SK-N-SH treated with all-trans-retinoic acid at 6 μM for 48 hours (cell line): ENCODE measurements at regions not wholly inside any gene's neighbourhood (a gene's known extent, or its start where the extent isn't known, plus 50 kb on each side); places are given as distances from the start of the nearest gene placed in this dataset.

Experiments
- ATAC-seq: fragments of 200-7000 bp; cut with Tn5 transposase; 3 replicates; pipeline ENCODE4 v1.9.1; 2020; ENCODE audit warnings: mild to moderate bottlenecking, moderate library complexity
- ARNTL ChIP-seq: fragments of 450-650 bp; formaldehyde crosslinking; IDR thresholded peaks from 2 replicates; pipeline ENCODE4 v1.5.0; 2020; ENCODE audit warnings: low read depth, mild to moderate bottlenecking, moderate library complexity, borderline replicate concordance
- BACH2 ChIP-seq: fragments of 250-450 bp; sonication (Bioruptor Pico); IDR thresholded peaks from 2 replicates; pipeline ENCODE4 v1.9.0; 2021; ENCODE audit warnings: mild to moderate bottlenecking, borderline replicate concordance
- CSDC2 ChIP-seq: fragments of 250-450 bp; sonication (Bioruptor Pico); IDR thresholded peaks from 2 replicates; pipeline ENCODE4 v1.5.0; 2020; ENCODE audit warnings: mild to moderate bottlenecking, moderate library complexity
- CSRNP3 ChIP-seq: fragments of 250-450 bp; sonication (Bioruptor Pico); IDR thresholded peaks from 2 replicates; pipeline ENCODE4 v1.5.1; 2021; ENCODE audit warnings: mild to moderate bottlenecking, moderate library complexity
- ESRRG ChIP-seq: fragments of 250-450 bp; sonication (Bioruptor Pico); IDR thresholded peaks from 2 replicates; pipeline ENCODE4 v1.6.1; 2021; ENCODE audit warnings: mild to moderate bottlenecking
- GLIS3 ChIP-seq: fragments of 250-450 bp; sonication (Bioruptor Pico); IDR thresholded peaks from 2 replicates; pipeline ENCODE4 v1.5.0; 2020; ENCODE audit warnings: mild to moderate bottlenecking, moderate library complexity
- ISL1 ChIP-seq: fragments of 250-450 bp; sonication (Bioruptor Pico); IDR thresholded peaks from 2 replicates; pipeline ENCODE4 v2.1.2; 2022; ENCODE audit warnings: mild to moderate bottlenecking, moderate library complexity
- OSR1 ChIP-seq: fragments of 250-450 bp; sonication (Bioruptor Pico); IDR thresholded peaks from 2 replicates; pipeline ENCODE4 v1.8.0; 2022; ENCODE audit warnings: moderate library complexity, mild to moderate bottlenecking, inconsistent platforms
- PATZ1 ChIP-seq: fragments of 250-450 bp; sonication (Bioruptor Pico); IDR thresholded peaks from 2 replicates; pipeline ENCODE4 v1.8.0; 2020; ENCODE audit warnings: mild to moderate bottlenecking, moderate library complexity, borderline replicate concordance
- PPARA ChIP-seq: fragments of 250-450 bp; sonication (Bioruptor Pico); IDR thresholded peaks from 2 replicates; pipeline ENCODE4 v1.5.0; 2020; ENCODE audit warnings: mild to moderate bottlenecking, borderline replicate concordance
- RARB ChIP-seq: fragments of 250-450 bp; sonication (Bioruptor Pico); IDR thresholded peaks from 2 replicates; pipeline ENCODE4 v1.8.0; 2021; ENCODE audit warnings: mild to moderate bottlenecking, moderate library complexity
- SNAI2 ChIP-seq: fragments of 250-450 bp; sonication (Bioruptor Pico); IDR thresholded peaks from 2 replicates; pipeline ENCODE4 v1.5.0; 2020; ENCODE audit warnings: mild to moderate bottlenecking, moderate library complexity
- TCF4 ChIP-seq: fragments of 250-450 bp; sonication (Bioruptor Pico); IDR thresholded peaks from 2 replicates; pipeline ENCODE4 v1.8.0; 2021; ENCODE audit warnings: mild to moderate bottlenecking, moderate library complexity, borderline replicate concordance
- TOX ChIP-seq: fragments of 250-450 bp; sonication (Bioruptor Pico); IDR thresholded peaks from 2 replicates; pipeline ENCODE4 v1.8.0; 2021; ENCODE audit warnings: mild to moderate bottlenecking, moderate library complexity, borderline replicate concordance
- TSHZ2 ChIP-seq: fragments of 250-450 bp; sonication (Bioruptor Pico); IDR thresholded peaks from 2 replicates; pipeline ENCODE4 v1.5.0; 2020; ENCODE audit warnings: mild to moderate bottlenecking, moderate library complexity
- ZC3H10 ChIP-seq: fragments of 250-450 bp; sonication (Bioruptor Pico); IDR thresholded peaks from 2 replicates; pipeline ENCODE4 v1.5.1; 2021; ENCODE audit warnings: mild to moderate bottlenecking, moderate library complexity
- ZFP3 ChIP-seq: fragments of 250-450 bp; sonication (Bioruptor Pico); IDR thresholded peaks from 2 replicates; pipeline ENCODE4 v1.5.0; 2020; ENCODE audit warnings: mild to moderate bottlenecking, moderate library complexity
- ZFP30 ChIP-seq: fragments of 450-650 bp; formaldehyde crosslinking; IDR thresholded peaks from 2 replicates; pipeline ENCODE4 v1.5.0; 2022; ENCODE audit warnings: mild to moderate bottlenecking, moderate library complexity
- ZNF565 ChIP-seq: fragments of 450-650 bp; formaldehyde crosslinking; conservative IDR thresholded peaks from 2 replicates; pipeline ENCODE4 v1.5.0; 2020; ENCODE audit warnings: low read depth, mild to moderate bottlenecking, moderate library complexity
- ZNF70 ChIP-seq: fragments of 450-650 bp; formaldehyde crosslinking; IDR thresholded peaks from 2 replicates; pipeline ENCODE4 v1.5.0; 2020; ENCODE audit warnings: mild to moderate bottlenecking, moderate library complexity
- ZNF8 ChIP-seq: fragments of 450-650 bp; formaldehyde crosslinking; IDR thresholded peaks from 2 replicates; pipeline ENCODE4 v1.5.0; 2020; ENCODE audit warnings: mild to moderate bottlenecking, moderate library complexity
- TF ChIP-seq, protein P1 (sequence below): fragments of 250-450 bp; sonication (Bioruptor Pico); IDR thresholded peaks from 2 replicates; pipeline ENCODE4 v1.5.1; 2020; ENCODE audit warnings: low read depth, mild to moderate bottlenecking, moderate library complexity
- TF ChIP-seq, protein P2 (sequence below): fragments of 250-450 bp; sonication (Bioruptor Pico); IDR thresholded peaks from 2 replicates; pipeline ENCODE4 v1.8.0; 2021; ENCODE audit warnings: low read depth, mild to moderate bottlenecking, moderate library complexity, borderline replicate concordance

DNA sequence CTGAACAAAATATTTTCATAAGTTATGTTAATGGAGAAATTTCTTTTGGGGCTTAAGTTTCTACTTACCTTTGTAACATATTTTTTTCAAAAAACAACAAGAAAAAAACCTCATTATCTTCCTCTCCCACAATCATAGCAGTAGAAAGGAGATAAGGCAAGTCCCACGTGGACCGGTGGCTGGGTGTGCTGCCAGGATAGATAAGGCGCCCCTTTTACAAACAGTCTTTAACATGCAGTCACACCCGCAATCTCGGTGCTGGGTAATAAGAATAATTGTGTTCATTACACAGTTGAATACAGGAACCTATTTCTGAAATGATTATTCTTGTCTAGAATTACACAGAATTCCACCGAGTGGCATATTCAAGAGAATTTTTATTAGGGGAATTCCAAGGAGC lies 1202.3 kb downstream of the UQCRFS1 start:
- no peak for ATAC-seq

GRCh38 chr19:28009696-28010095 lies 1203.3 kb downstream of the UQCRFS1 start:
- no peak for ATAC-seq
- TF ChIP-seq ZFP30 (CRISPR knock-in tag) (no peak), OSR1 (no peak), CSDC2 (no peak), RARB (CRISPR knock-in tag) (no peak), ZNF565 (CRISPR knock-in tag) (no peak), CSRNP3 (no peak)
- TF ChIP-seq, all 23 proteins: peak for 0

More for the DNA sequence above, 1202.3 kb downstream of the UQCRFS1 start:
- TF ChIP-seq RARB (CRISPR knock-in tag): no peak
- TF ChIP-seq ZNF70 (CRISPR knock-in tag): no peak
- TF ChIP-seq GLIS3: no peak
- no peak for TF ChIP-seq ISL1
- no peak for TF ChIP-seq ZNF565 (CRISPR knock-in tag)
- no peak for TF ChIP-seq ARNTL (CRISPR knock-in tag)
- TF ChIP-seq SNAI2 (CRISPR knock-in tag): no peak
- TF ChIP-seq OSR1: no peak
- no peak for TF ChIP-seq TSHZ2
- TF ChIP-seq, protein P1, sequence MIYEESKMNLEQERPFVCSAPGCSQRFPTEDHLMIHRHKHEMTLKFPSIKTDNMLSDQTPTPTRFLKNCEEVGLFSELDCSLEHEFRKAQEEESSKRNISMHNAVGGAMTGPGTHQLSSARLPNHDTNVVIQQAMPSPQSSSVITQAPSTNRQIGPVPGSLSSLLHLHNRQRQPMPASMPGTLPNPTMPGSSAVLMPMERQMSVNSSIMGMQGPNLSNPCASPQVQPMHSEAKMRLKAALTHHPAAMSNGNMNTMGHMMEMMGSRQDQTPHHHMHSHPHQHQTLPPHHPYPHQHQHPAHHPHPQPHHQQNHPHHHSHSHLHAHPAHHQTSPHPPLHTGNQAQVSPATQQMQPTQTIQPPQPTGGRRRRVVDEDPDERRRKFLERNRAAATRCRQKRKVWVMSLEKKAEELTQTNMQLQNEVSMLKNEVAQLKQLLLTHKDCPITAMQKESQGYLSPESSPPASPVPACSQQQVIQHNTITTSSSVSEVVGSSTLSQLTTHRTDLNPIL (CRISPR knock-in tag): no peak
- TF ChIP-seq TOX: no peak
- no peak for TF ChIP-seq ESRRG (CRISPR knock-in tag)
- no peak for TF ChIP-seq ZFP3 (CRISPR knock-in tag)
- TF ChIP-seq ZNF8: no peak
- no peak for TF ChIP-seq CSDC2
- TF ChIP-seq TCF4 (CRISPR knock-in tag): no peak
- TF ChIP-seq PPARA (CRISPR knock-in tag): no peak

DNA sequence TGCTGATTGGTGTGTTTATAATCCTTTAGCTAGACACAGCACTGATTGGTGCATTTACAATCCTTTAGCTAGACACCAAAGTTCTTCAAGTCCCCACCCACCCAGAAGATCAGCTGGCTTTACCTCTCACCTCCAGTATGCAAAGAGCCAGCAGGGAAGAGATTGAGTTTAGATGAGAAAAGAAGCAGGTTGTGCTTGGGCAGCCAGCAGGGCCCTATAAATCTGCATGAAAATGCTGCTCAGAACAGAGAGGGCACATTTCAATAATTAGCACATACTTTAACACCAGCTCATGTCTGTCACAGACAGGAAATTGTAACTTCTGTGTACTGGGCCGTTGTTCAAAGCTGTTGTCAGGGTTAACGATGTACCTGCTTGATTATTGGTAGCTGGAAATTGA lies 1204.3 kb downstream of the UQCRFS1 start:
- no peak for ATAC-seq
- TF ChIP-seq ZFP30 (CRISPR knock-in tag): no peak
- no peak for TF ChIP-seq ZNF70 (CRISPR knock-in tag)
- no peak for TF ChIP-seq ZC3H10 (CRISPR knock-in tag)

DNA sequence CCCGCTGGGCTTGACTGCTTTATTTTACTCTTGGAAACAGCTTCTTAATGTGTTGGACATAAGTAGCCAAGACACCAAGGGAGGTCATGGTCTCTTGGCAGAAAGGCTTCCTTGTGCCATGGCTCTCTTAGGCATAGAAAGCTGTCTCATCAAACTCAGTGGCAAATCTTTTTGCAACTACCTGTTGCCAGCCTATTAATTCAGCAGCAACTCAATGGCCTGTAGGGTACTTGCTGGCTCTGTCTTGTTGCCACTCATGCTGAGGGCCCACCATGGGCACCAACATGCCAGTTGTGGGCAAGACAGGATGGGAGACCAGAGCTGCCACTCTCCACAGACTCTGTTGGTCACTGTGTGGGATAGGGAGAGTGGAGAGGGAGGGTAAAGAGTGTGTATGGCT lies 1209.4 kb downstream of the UQCRFS1 start:
- no peak for ATAC-seq
- TF ChIP-seq ZNF565 (CRISPR knock-in tag) (no peak), BACH2 (CRISPR knock-in tag) (no peak), ARNTL (CRISPR knock-in tag) (no peak), PPARA (CRISPR knock-in tag) (no peak), RARB (CRISPR knock-in tag) (no peak), ZFP3 (CRISPR knock-in tag) (no peak), SNAI2 (CRISPR knock-in tag) (no peak), CSDC2 (no peak), TCF4 (CRISPR knock-in tag) (no peak), CSRNP3 (no peak), ZFP30 (CRISPR knock-in tag) (no peak), ZNF70 (CRISPR knock-in tag) (no peak), ZC3H10 (CRISPR knock-in tag) (no peak), GLIS3 (no peak), TOX (no peak), PATZ1 (no peak)
- TF ChIP-seq, protein P2, sequence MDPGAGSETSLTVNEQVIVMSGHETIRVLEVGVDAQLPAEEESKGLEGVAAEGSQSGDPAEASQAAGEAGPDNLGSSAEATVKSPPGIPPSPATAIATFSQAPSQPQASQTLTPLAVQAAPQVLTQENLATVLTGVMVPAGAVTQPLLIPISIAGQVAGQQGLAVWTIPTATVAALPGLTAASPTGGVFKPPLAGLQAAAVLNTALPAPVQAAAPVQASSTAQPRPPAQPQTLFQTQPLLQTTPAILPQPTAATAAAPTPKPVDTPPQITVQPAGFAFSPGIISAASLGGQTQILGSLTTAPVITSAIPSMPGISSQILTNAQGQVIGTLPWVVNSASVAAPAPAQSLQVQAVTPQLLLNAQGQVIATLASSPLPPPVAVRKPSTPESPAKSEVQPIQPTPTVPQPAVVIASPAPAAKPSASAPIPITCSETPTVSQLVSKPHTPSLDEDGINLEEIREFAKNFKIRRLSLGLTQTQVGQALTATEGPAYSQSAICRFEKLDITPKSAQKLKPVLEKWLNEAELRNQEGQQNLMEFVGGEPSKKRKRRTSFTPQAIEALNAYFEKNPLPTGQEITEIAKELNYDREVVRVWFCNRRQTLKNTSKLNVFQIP (CRISPR knock-in tag): no peak
- TF ChIP-seq, protein P1 (CRISPR knock-in tag): no peak
